CD14-positive monocyte (primary cell): ENCODE measurements at regions not wholly inside any gene's neighbourhood (a gene's known extent, or its start where the extent isn't known, plus 50 kb on each side); places are given as distances from the start of the nearest gene placed in this dataset.

Experiments used
- DNase-seq, 3 donors: peaks; one replicate each; pipeline ENCODE4 v3.0.0-alpha.2; 2011 to 2022
- H2AFZ ChIP-seq: 2 replicates; pipeline ENCODE4 v1.6.0; 2012; ENCODE audit warnings: mild to moderate bottlenecking, low read depth, low read length, inconsistent platforms; ENCODE audit not compliant: insufficient read depth, poor library complexity, severe bottlenecking
- H3K27ac ChIP-seq, 2 donors: 1 replicate in 1 of 2; 2 replicates in 1 of 2; pipeline ENCODE4 v1.5.1; 2012 to 2013; ENCODE audit warnings: low read length in 2 of 2, control low read depth in 1 of 2, inconsistent platforms in 1 of 2, low read depth in 1 of 2, mild to moderate bottlenecking in 1 of 2
- H3K27me3 ChIP-seq, 2 donors: one replicate each; pipeline versions ENCODE4 v1.6.0 to v1.6.1; 2011 to 2013; ENCODE audit warnings: low read length in 2 of 2; ENCODE audit not compliant: control insufficient read depth in 2 of 2, insufficient read depth in 2 of 2
- H3K36me3 ChIP-seq, 2 donors: replicated peaks in 1 of 2; 1 replicate in 1 of 2; 2 replicates in 1 of 2; pipeline versions ENCODE4 v1.5.1 to v1.6.1; 2012 to 2013; ENCODE audit warnings: low read length in 2 of 2, control low read depth in 1 of 2, inconsistent platforms in 1 of 2, mild to moderate bottlenecking in 1 of 2; ENCODE audit not compliant: insufficient read depth in 2 of 2, control insufficient read depth in 1 of 2
- H3K4me1 ChIP-seq, 2 donors: 1 replicate in 1 of 2; 2 replicates in 1 of 2; pipeline versions ENCODE4 v1.5.1 to v1.6.1; 2012 to 2013; ENCODE audit warnings: low read length in 2 of 2, control low read depth in 1 of 2, inconsistent platforms in 1 of 2, mild to moderate bottlenecking in 1 of 2, moderate library complexity in 1 of 2; ENCODE audit not compliant: insufficient read depth in 2 of 2, control insufficient read depth in 1 of 2
- H3K4me2 ChIP-seq: replicated peaks from 2 replicates; pipeline ENCODE3; 2012; ENCODE audit warnings: low read length, moderate library complexity, mild to moderate bottlenecking; ENCODE audit not compliant: poor library complexity, severe bottlenecking; ENCODE audit errors: extremely low read depth
- H3K4me3 ChIP-seq, 3 experiments: fragments of 200-600 bp in 1 of 3; sonication (generic) in 1 of 3; replicated peaks in 1 of 3; 1 replicate in 2 of 3; 2 replicates in 1 of 3; pipeline ENCODE4 v1.5.1; 2011 to 2013; ENCODE audit warnings: low read length in 3 of 3, mild to moderate bottlenecking in 3 of 3, control low read depth in 2 of 3, low read depth in 2 of 3, inconsistent platforms in 1 of 3, moderate library complexity in 1 of 3
- H3K79me2 ChIP-seq: 2 replicates; pipeline ENCODE4 v1.6.0; 2012; ENCODE audit warnings: mild to moderate bottlenecking, control low read depth, inconsistent platforms, low read length, moderate library complexity; ENCODE audit not compliant: insufficient read depth
- H3K9ac ChIP-seq: 2 replicates; pipeline ENCODE4 v1.6.0; 2017; ENCODE audit warnings: low read length, mild to moderate bottlenecking; ENCODE audit not compliant: insufficient read depth, poor library complexity, severe bottlenecking
- H3K9me3 ChIP-seq, 2 donors: replicated peaks in 1 of 2; 1 replicate in 1 of 2; 2 replicates in 1 of 2; pipeline versions ENCODE4 v1.5.1 to v1.6.1; 2012 to 2013; ENCODE audit warnings: low read length in 2 of 2, control low read depth in 1 of 2; ENCODE audit not compliant: control insufficient read depth in 1 of 2, insufficient read depth in 1 of 2
- H4K20me1 ChIP-seq: 2 replicates; pipeline ENCODE4 v1.6.0; 2012; ENCODE audit warnings: mild to moderate bottlenecking, low read length, control low read depth, moderate library complexity; ENCODE audit not compliant: insufficient read depth
- H3K27ac Mint-ChIP-seq, 7 donors: one replicate each; pipeline ENCODE4 v1.8.0; 2020; ENCODE audit warnings: mild to moderate bottlenecking in 7 of 7, mixed read lengths in 7 of 7, moderate library complexity in 6 of 7, inconsistent platforms in 2 of 7
- H3K27me3 Mint-ChIP-seq, 3 donors: one replicate each; pipeline ENCODE4 v1.8.0; 2021 to 2022; ENCODE audit warnings: low read depth in 3 of 3, mild to moderate bottlenecking in 3 of 3, mixed read lengths in 3 of 3, moderate library complexity in 3 of 3, inconsistent platforms in 1 of 3
- H3K36me3 Mint-ChIP-seq, 2 donors: one replicate each; pipeline ENCODE4 v1.8.0; 2020; ENCODE audit warnings: mixed read lengths in 2 of 2, inconsistent platforms in 1 of 2, mild to moderate bottlenecking in 1 of 2
- H3K4me1 Mint-ChIP-seq: one replicate; pipeline ENCODE4 v1.8.0; 2020; ENCODE audit warnings: mild to moderate bottlenecking, mixed read lengths
- H3K4me3 Mint-ChIP-seq, 2 donors: one replicate each; pipeline ENCODE4 v1.8.0; 2020; ENCODE audit warnings: mild to moderate bottlenecking in 2 of 2, mixed read lengths in 2 of 2, moderate library complexity in 1 of 2
- H3K9me3 Mint-ChIP-seq, 7 donors: one replicate each; pipeline ENCODE4 v1.8.0; 2020 to 2022; ENCODE audit warnings: mixed read lengths in 7 of 7, mild to moderate bottlenecking in 6 of 7, moderate library complexity in 6 of 7, inconsistent platforms in 2 of 7
- whole genome bisulfite sequencing: methylation state at CpG from one replicate; pipeline ENCODE4 v1.1.5; 2013; ENCODE audit warnings: missing lambda C conversion rate; ENCODE audit not compliant: insufficient coverage; 5-methylcytosine and 5-hydroxymethylcytosine counted together
- intact Hi-C, 2 donors: fragments of 100-400 bp; cut with micrococcal nuclease; formaldehyde crosslinking; loops; one replicate each; pipeline versions ENCODE4 v1.15.0 to v1.15.1; 2023
- TF ChIP-seq, protein P1 (sequence below): fragments of 200-600 bp; IDR thresholded peaks from one replicate; pipeline ENCODE4 v1.8.0; 2022; ENCODE audit warnings: antibody characterized with exemption, mild to moderate bottlenecking

DNA sequence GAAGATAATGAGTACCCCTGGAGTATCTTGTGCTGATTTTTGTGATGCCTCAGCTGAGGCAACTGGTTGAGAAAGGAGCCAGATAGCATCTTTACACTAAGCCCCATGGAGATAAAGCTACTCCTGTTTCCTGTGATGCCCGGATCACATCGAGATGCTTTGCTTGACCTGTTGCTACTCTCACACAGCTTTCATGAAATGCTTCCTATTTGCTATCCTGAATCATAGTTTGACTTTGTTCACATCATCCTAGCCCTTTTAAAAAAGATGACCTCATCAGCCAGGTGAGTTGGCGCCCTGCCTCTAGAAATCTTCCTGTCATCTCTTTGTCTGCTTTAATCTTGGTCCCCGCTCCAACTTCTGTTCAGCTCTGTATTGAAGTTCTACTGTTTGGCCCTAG lies 409.6 kb upstream of the TBL1XR1 start:
- intact Hi-C loops, result loop anchor here in 1 of 2 donors (10.0 kb wide), 3 partner anchors 162 to 412 kb away; partner anchors contain the start of gene TBL1XR1
- H3K27me3 ChIP-seq, result no peaks in the 10 kb centered on the region
- no peak for DNase-seq
- no peak overlapping the region for H3K4me3 Mint-ChIP-seq
- WGBS, result 96% methylated on average over 4 of the region's 4 CpGs
- peaks cover 25% of the 10 kb centered on the region for H3K4me1 Mint-ChIP-seq
- no peaks in the 10 kb centered on the region for H3K9me3 ChIP-seq
- peaks cover 21 to 23% of the 10 kb centered on the region in 2 donors for H3K4me1 ChIP-seq
- no peak overlapping the region for H3K9ac ChIP-seq
- H3K4me3 ChIP-seq, result no peak overlapping the region
- TF ChIP-seq, protein P1, sequence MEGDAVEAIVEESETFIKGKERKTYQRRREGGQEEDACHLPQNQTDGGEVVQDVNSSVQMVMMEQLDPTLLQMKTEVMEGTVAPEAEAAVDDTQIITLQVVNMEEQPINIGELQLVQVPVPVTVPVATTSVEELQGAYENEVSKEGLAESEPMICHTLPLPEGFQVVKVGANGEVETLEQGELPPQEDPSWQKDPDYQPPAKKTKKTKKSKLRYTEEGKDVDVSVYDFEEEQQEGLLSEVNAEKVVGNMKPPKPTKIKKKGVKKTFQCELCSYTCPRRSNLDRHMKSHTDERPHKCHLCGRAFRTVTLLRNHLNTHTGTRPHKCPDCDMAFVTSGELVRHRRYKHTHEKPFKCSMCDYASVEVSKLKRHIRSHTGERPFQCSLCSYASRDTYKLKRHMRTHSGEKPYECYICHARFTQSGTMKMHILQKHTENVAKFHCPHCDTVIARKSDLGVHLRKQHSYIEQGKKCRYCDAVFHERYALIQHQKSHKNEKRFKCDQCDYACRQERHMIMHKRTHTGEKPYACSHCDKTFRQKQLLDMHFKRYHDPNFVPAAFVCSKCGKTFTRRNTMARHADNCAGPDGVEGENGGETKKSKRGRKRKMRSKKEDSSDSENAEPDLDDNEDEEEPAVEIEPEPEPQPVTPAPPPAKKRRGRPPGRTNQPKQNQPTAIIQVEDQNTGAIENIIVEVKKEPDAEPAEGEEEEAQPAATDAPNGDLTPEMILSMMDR, result no peak
- peaks cover 0 to 5% (median 2%) of the 10 kb centered on the region in 3 donors for H3K27me3 Mint-ChIP-seq
- peaks cover 0 to 6% (median 0%) of the 10 kb centered on the region in 7 donors for H3K9me3 Mint-ChIP-seq
- no peaks in the 10 kb centered on the region for H4K20me1 ChIP-seq
- no peak overlapping the region for H3K27ac Mint-ChIP-seq
- no peaks in the 10 kb centered on the region for H3K36me3 ChIP-seq
- H3K27ac ChIP-seq, result no peak overlapping the region
- H3K79me2 ChIP-seq, result no peaks in the 10 kb centered on the region
- H3K4me2 ChIP-seq, result no peak overlapping the region
- no peaks in the 10 kb centered on the region for H3K36me3 Mint-ChIP-seq
- H2AFZ ChIP-seq, result no peak overlapping the region

DNA sequence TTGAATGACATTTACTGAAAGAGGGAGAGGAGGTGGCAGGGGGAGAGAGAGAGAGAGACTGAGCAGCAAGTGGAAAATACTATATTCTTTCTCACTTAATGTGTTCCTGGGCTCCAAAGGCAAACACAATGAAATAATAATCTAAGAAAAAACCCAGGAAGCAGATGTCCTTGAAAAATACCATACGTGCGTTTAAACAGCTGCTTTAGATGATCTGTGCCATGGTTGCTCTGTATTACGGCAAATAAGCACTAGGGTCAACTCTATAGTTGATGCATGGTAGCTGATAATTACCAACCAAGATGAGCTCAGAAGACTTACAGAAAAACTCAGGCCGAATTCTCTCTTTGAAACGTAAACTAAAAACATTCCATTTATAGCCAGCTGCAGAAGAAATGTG lies 410.3 kb upstream of the TBL1XR1 start:
- Histone ChIP-seq H4K20me1 (no peaks in the 10 kb centered on the region), H3K79me2 (no peaks in the 10 kb centered on the region), H3K4me3 (no peak overlapping the region), H3K36me3 (no peaks in the 10 kb centered on the region), H3K27ac (no peak overlapping the region), H3K4me1 (peaks cover 14 to 16% of the 10 kb centered on the region in 2 donors), H3K4me2 (no peak overlapping the region), H3K27me3 (no peaks in the 10 kb centered on the region), H2AFZ (no peak overlapping the region), H3K9me3 (no peaks in the 10 kb centered on the region), H3K9ac (no peak overlapping the region)
- Mint-ChIP-seq H3K36me3 (no peaks in the 10 kb centered on the region), H3K27me3 (peaks cover 0 to 2% (median 2%) of the 10 kb centered on the region in 3 donors), H3K9me3 (peaks cover 0 to 8% (median 0%) of the 10 kb centered on the region in 7 donors), H3K4me3 (no peak overlapping the region), H3K27ac (no peak overlapping the region), H3K4me1 (peaks cover 18% of the 10 kb centered on the region)
- TF ChIP-seq, protein P1, result no peak
- DNase-seq, result no peak
- WGBS, result 100% methylated on average over 1 of the region's 5 CpGs
- intact Hi-C loops, result loop anchor here in 1 of 2 donors (10.0 kb wide), 3 partner anchors 163 to 413 kb away; partner anchors contain the start of gene TBL1XR1
